Stomach (tissue), 8 donors: ENCODE measurements at regions not wholly inside any gene's neighbourhood (a gene's known extent, or its start where the extent isn't known, plus 50 kb on each side); places are given as distances from the start of the nearest gene placed in this dataset.
A peak's percentile ranks its signal among the peaks of the same experiment; 100 is the strongest.
"Not testable (repeated sequence)": the region's sequence is repeated elsewhere in the genome, so short reads cannot be mapped to it uniquely, and the experiment has no call there.

Experiments
- DNase-seq, 2 donors: peaks; one replicate each; pipeline versions ENCODE4 v3.0.0 to v3.0.0-alpha.2; 2013 to 2019
- H3K27ac ChIP-seq, 5 donors: fragments of 200-600 bp in 4 of 5; sonication (generic) in 4 of 5; one replicate each; pipeline ENCODE4 v1.5.1; 2013 to 2019; ENCODE audit warnings: mild to moderate bottlenecking in 1 of 5, moderate library complexity in 1 of 5
- H3K27me3 ChIP-seq, 3 donors: fragments of 200-600 bp; sonication (generic); one replicate each; pipeline ENCODE4 v1.5.1; 2017 to 2019; ENCODE audit warnings: mixed run types in 1 of 3
- H3K36me3 ChIP-seq, 4 donors: fragments of 200-600 bp; sonication (generic); 1 replicate in 3 of 4; 2 replicates in 1 of 4; pipeline ENCODE4 v1.5.1; 2016 to 2019
- H3K4me1 ChIP-seq, 4 donors: fragments of 200-600 bp; sonication (generic); one replicate each; pipeline ENCODE4 v1.5.1; 2016 to 2019
- H3K4me3 ChIP-seq, 4 donors: fragments of 200-600 bp; sonication (generic) in 3 of 4; one replicate each; pipeline ENCODE4 v1.5.1; 2016 to 2019; ENCODE audit warnings: mild to moderate bottlenecking in 1 of 4
- H3K9me3 ChIP-seq, 4 donors: fragments of 200-600 bp; sonication (generic); one replicate each; pipeline ENCODE4 v1.5.1; 2016 to 2019
- EP300 ChIP-seq: sonication (generic); formaldehyde crosslinking; IDR thresholded peaks from one replicate; pipeline ENCODE4 v1.6.1; 2017; ENCODE audit warnings: antibody characterized with exemption
- POLR2A ChIP-seq, 4 donors: fragments of 450-650 bp; IDR thresholded peaks; one replicate each; pipeline ENCODE4 v1.6.1; 2016; ENCODE audit warnings: antibody characterized with exemption in 4 of 4, control low read depth in 2 of 4, mild to moderate bottlenecking in 1 of 4, moderate library complexity in 1 of 4
- POLR2AphosphoS5 ChIP-seq, 3 donors: sonication (generic); formaldehyde crosslinking; IDR thresholded peaks; one replicate each; pipeline ENCODE4 v1.6.1; 2016; ENCODE audit warnings: antibody characterized with exemption in 3 of 3
- WGBS, 5 donors: extraction: QIAGEN DNeasy Blood & Tissue Kit in 3 of 5; methylation state at CpG; one replicate each; pipeline versions ENCODE4 v1.1.5 to v1.1.7; 2013 to 2018; 5-methylcytosine and 5-hydroxymethylcytosine counted together
- intact Hi-C: fragments of 100-400 bp; cut with DNase I; formaldehyde crosslinking; loops from one replicate; pipeline ENCODE4 v1.15.1; 2023; ENCODE audit warnings: low total_unique reads
- TF ChIP-seq, protein P1 (sequence below), 7 experiments: fragments of 450-650 bp in 4 of 7; fragments of 200-600 bp in 3 of 7; sonication (generic) in 3 of 7; IDR thresholded peaks; one replicate each; pipeline ENCODE4 v1.5.1; 2016 to 2019; ENCODE audit warnings: antibody characterized with exemption in 7 of 7, control low read depth in 2 of 7, mild to moderate bottlenecking in 1 of 7
- donor health status: healthy with polysubstance abuse.
- donor health status: Bipolar disorder and iron deficiency.
- donor health status: healthy.

DNA sequence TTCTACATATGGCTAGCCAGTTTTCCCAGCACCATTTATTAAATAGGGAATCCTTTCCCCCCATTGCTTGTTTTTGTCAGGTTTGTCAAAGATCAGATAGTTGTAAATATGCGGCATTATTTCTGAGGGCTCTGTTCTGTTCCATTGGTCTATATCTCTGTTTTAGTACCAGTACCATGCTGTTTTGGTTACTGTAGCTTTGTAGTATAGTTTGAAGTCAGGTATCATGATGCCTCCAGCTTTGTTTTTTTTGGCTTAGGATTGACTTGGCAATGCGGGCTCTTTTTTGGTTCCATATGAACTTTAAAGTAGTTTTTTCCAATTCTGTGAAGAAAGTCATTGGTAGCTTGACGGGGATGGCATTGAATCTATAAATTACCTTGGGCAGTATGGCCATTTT, 60.0 kb upstream of the GPC3 start:
- H3K27ac ChIP-seq, H3K4me1 ChIP-seq, H3K4me3 ChIP-seq, intact Hi-C loops, DNase-seq, H3K36me3 ChIP-seq, H3K27me3 ChIP-seq: not testable (repeated sequence)
- WGBS, 5 donors: 81 to 93% (median 91%) methylated on average over 2 to 3 of the region's 3 CpGs
- peaks cover 0 to 18% (median 3%) of the 10 kb centered on the region in 4 donors for H3K9me3 ChIP-seq

DNA sequence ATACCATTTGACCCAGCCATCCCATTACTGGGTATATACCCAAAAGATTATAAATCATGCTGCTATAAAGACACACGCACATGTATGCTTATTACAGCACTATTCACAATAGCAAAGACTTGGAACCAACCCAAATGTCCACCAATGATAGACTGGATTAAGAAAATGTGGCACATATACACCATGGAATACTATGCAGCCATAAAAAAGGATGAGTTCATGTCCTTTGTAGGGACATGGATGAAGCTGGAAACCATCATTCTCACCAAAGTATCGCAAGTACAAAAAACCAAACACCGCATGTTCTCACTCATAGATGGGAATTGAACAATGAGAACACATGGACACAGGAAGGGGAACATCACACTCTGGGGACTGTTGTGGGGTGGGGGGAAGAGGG, 81.7 kb upstream of the GPC3 start:
- H3K4me1 ChIP-seq, intact Hi-C loops, H3K9me3 ChIP-seq, H3K4me3 ChIP-seq, H3K27ac ChIP-seq, H3K36me3 ChIP-seq, DNase-seq: not testable (repeated sequence)
- 80 to 98% (median 92%) methylated on average over 3 of the region's 3 CpGs for WGBS, 5 donors
- peaks cover 0 to 10% (median 0%) of the 10 kb centered on the region in 3 donors for H3K27me3 ChIP-seq

DNA sequence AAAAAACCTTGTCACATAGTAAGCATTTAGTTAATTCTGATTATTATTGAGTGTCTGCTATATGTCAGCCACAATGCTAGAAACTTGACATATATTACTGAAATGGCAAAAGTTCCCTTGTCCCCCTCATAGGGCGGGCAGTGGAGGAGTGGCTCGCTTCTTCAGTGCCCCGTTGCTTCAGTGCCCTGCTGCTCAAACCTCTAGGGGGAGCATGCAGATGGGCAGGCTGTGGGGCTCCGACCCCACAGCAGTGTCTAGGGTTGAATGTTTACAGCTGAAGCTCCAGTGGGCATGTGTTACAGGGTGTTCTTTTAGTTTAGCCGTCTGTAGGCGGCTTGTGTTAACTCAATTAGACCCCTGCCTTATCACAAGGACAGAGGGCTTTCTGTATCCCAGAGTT, 86.5 kb upstream of the GPC3 start:
- WGBS, 5 donors: 44 to 69% (median 56%) methylated on average over 5 to 6 of the region's 6 CpGs
- intact Hi-C loops, H3K4me3 ChIP-seq, H3K27me3 ChIP-seq, H3K36me3 ChIP-seq, DNase-seq, H3K27ac ChIP-seq, H3K9me3 ChIP-seq, H3K4me1 ChIP-seq: not testable (repeated sequence)

DNA sequence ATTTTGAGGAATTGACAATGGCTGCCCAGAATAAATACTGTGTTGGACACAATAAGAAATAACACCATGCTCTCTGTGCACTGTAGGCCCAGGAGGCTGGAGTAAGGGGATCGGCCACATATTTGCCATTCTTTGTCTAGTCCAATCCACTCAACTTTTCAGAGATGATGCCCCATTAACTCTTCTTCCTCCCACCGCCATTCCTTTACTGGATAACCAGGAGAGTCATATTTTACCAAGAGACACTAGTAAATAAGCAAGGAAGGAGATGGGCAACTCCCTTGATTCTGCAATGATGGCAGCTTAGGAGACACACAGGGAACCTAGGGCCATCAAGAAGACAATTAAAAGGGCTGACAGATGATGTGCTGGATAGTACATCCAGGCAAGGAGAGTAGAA, 87.9 kb upstream of the GPC3 start:
- Histone ChIP-seq H3K27me3 (peaks cover 0 to 6% (median 0%) of the 10 kb centered on the region in 3 donors), H3K4me1 (no peaks in the 10 kb centered on the region), H3K27ac (no peak overlapping the region), H3K9me3 (no peaks in the 10 kb centered on the region), H3K4me3 (no peak overlapping the region), H3K36me3 (no peaks in the 10 kb centered on the region)
- no peak for DNase-seq
- no peak for TF ChIP-seq POLR2AphosphoS5 (IDR thresholded peaks at IDR 0.05)
- TF ChIP-seq, protein P1, sequence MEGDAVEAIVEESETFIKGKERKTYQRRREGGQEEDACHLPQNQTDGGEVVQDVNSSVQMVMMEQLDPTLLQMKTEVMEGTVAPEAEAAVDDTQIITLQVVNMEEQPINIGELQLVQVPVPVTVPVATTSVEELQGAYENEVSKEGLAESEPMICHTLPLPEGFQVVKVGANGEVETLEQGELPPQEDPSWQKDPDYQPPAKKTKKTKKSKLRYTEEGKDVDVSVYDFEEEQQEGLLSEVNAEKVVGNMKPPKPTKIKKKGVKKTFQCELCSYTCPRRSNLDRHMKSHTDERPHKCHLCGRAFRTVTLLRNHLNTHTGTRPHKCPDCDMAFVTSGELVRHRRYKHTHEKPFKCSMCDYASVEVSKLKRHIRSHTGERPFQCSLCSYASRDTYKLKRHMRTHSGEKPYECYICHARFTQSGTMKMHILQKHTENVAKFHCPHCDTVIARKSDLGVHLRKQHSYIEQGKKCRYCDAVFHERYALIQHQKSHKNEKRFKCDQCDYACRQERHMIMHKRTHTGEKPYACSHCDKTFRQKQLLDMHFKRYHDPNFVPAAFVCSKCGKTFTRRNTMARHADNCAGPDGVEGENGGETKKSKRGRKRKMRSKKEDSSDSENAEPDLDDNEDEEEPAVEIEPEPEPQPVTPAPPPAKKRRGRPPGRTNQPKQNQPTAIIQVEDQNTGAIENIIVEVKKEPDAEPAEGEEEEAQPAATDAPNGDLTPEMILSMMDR (IDR thresholded peaks at IDR 0.05): no peak
- no peak for TF ChIP-seq POLR2A (IDR thresholded peaks at IDR 0.05)
- TF ChIP-seq EP300: no peak
- WGBS, 5 donors: 63 to 89% (median 68%) methylated on average over 2 of the region's 2 CpGs
- intact Hi-C loops: no loop called here

DNA sequence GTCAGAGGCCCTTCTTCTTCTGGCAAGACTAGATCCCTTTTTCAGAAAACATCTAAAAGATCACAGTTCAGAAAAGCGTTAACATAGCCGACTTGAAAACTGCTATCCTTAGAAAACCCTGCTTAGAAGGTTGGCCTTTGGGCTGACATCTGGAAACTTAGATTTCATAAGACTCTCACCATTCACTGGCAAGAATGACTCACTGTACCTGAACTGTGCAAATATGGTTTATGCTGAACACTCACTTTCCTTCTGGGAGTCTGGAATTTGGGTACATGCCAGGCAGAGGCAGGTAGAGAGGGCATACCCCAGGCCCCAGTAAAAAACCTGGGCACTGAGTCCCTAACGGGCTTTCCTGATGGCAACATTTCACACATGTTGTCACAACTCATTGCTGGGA, 88.8 kb upstream of the GPC3 start:
- no peak for DNase-seq
- Histone ChIP-seq H3K9me3 (no peaks in the 10 kb centered on the region), H3K27me3 (peaks cover 0 to 6% (median 0%) of the 10 kb centered on the region in 3 donors), H3K36me3 (no peaks in the 10 kb centered on the region), H3K27ac (no peak overlapping the region), H3K4me1 (no peaks in the 10 kb centered on the region), H3K4me3 (no peak overlapping the region)
- 61 to 81% (median 65%) methylated on average over 3 of the region's 3 CpGs for WGBS, 5 donors
- no peak for TF ChIP-seq POLR2A (IDR thresholded peaks at IDR 0.05)
- TF ChIP-seq, protein P1 (IDR thresholded peaks at IDR 0.05): no peak
- TF ChIP-seq POLR2AphosphoS5 (IDR thresholded peaks at IDR 0.05): no peak
- TF ChIP-seq EP300: no peak
- intact Hi-C loops: no loop called here

DNA sequence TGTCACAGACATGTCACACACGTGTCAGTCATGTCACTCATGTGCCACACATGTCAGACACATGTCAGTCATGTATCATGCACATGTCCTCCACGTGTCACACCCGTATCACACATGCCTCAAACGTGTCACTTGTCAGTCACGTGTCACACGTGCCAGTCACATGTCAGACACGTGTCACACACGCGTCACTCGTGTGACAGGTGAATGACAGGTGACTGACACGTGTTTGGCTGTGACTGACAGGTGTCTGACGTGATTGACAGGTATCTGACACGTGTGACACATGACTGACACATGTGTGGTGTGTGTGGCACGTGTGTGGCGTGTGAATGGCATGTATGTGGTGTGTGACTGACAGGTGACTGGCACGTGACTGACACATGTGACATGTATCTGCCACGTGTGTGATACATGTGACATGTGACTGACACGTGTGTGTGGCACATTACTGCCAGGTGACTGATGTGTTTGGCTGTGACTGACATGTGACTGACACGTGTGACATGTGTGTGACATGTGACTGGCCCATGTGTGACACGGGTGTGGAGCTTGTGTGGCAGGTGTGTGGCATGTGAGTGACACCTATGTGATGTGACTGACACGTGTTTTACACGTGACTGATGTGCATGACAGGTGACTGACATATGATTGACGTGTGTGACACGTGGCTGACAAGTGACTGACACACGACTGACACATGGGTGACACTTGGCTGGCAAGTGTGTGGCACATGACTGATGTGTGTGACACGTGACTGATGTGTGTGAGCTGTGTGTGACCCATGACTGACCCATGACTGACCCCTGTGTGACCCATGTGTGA, 90.7 kb upstream of the GPC3 start:
- TF ChIP-seq EP300: no peak
- TF ChIP-seq POLR2AphosphoS5 (IDR thresholded peaks at IDR 0.05): peak in 2 of 3 donors; percentile 38 to 45
- Histone ChIP-seq H3K4me1 (no peaks in the 10 kb centered on the region), H3K27ac (no peak overlapping the region), H3K9me3 (peaks cover 0 to 5% (median 0%) of the 10 kb centered on the region in 4 donors), H3K27me3 (peaks cover 0 to 6% (median 0%) of the 10 kb centered on the region in 3 donors), H3K36me3 (no peaks in the 10 kb centered on the region), H3K4me3 (no peak overlapping the region)
- 75 to 89% (median 83%) methylated on average over 21 to 26 of the region's 26 CpGs for WGBS, 5 donors
- intact Hi-C loops: no loop called here
- peak in 1 of 2 donors; percentile 6 for DNase-seq
